Esophagus muscularis mucosa (tissue), 4 donors: ENCODE measurements at regions not wholly inside any gene's neighbourhood (a gene's known extent, or its start where the extent isn't known, plus 50 kb on each side); places are given as distances from the start of the nearest gene placed in this dataset.

ENCODE experiments used
- DNase-seq: peaks from one replicate; pipeline ENCODE4 v3.0.0-alpha.2; 2017; ENCODE audit errors: extremely low spot score
- H3K27ac ChIP-seq, 4 donors: fragments of 200-600 bp; sonication (generic); replicated peaks in 1 of 4; 1 replicate in 3 of 4; 2 replicates in 1 of 4; pipeline ENCODE4 v1.5.1; 2016 to 2019; ENCODE audit warnings: mild to moderate bottlenecking in 1 of 4
- H3K27me3 ChIP-seq, 4 donors: fragments of 200-600 bp; sonication (generic); one replicate each; pipeline versions ENCODE4 v1.5.1 to v1.6.0; 2016 to 2019
- H3K36me3 ChIP-seq, 4 donors: fragments of 200-600 bp; sonication (generic); one replicate each; pipeline ENCODE4 v1.5.1; 2016 to 2019
- H3K4me1 ChIP-seq, 4 donors: fragments of 200-600 bp; sonication (generic); one replicate each; pipeline ENCODE4 v1.5.1; 2016 to 2019
- H3K4me3 ChIP-seq, 4 donors: fragments of 200-600 bp; sonication (generic); 1 replicate in 2 of 4; 2 replicates in 2 of 4; pipeline ENCODE4 v1.5.1; 2016 to 2019; ENCODE audit warnings: mild to moderate bottlenecking in 4 of 4, moderate library complexity in 1 of 4
- H3K9me3 ChIP-seq, 4 donors: fragments of 200-600 bp; sonication (generic); 1 replicate in 3 of 4; 2 replicates in 1 of 4; pipeline ENCODE4 v1.5.1; 2016 to 2019
- CTCF ChIP-seq, 3 experiments: fragments of 200-600 bp in 2 of 3; fragments of 450-650 bp in 1 of 3; sonication (generic) in 2 of 3; IDR thresholded peaks; one replicate each; pipeline ENCODE4 v1.5.1; 2017 to 2019; ENCODE audit warnings: antibody characterized with exemption in 3 of 3, mild to moderate bottlenecking in 2 of 3, moderate library complexity in 1 of 3
- EP300 ChIP-seq: sonication (generic); formaldehyde crosslinking; IDR thresholded peaks from one replicate; pipeline ENCODE4 v1.6.1; 2017; ENCODE audit warnings: antibody characterized with exemption
- POLR2A ChIP-seq: fragments of 450-650 bp; IDR thresholded peaks from one replicate; pipeline ENCODE4 v1.6.1; 2017; ENCODE audit warnings: antibody characterized with exemption, moderate library complexity, mild to moderate bottlenecking, low read depth
- POLR2AphosphoS5 ChIP-seq, 2 donors: sonication (generic); formaldehyde crosslinking; IDR thresholded peaks; one replicate each; pipeline ENCODE4 v1.6.1; 2017; ENCODE audit warnings: antibody characterized with exemption in 2 of 2
- WGBS: methylation state at CpG from one replicate; pipeline ENCODE4 v1.1.5; 2018; 5-methylcytosine and 5-hydroxymethylcytosine counted together
- intact Hi-C: fragments of 100-400 bp; cut with DNase I; formaldehyde crosslinking; loops from one replicate; pipeline ENCODE4 v1.15.1; 2023

- TF ChIP-seq CTCF (IDR thresholded peaks at IDR 0.05), result no peak
- TF ChIP-seq EP300, result no peak
- TF ChIP-seq POLR2AphosphoS5 (IDR thresholded peaks at IDR 0.05), result no peak
- no peak for TF ChIP-seq POLR2A
- H3K27me3 ChIP-seq, result no peaks in the 10 kb centered on the region
- H3K36me3 ChIP-seq, result no peaks in the 10 kb centered on the region
- no peaks in the 10 kb centered on the region for H3K9me3 ChIP-seq
- peak overlapping the region in 3 of 4 donors; percentile 64 for H3K27ac ChIP-seq
- no peak for DNase-seq
- no peak overlapping the region for H3K4me3 ChIP-seq
- 73% methylated on average over 11 of the region's 11 CpGs for WGBS
- H3K4me1 ChIP-seq, result peaks cover 8 to 51% (median 35%) of the 10 kb centered on the region in 4 donors
- intact Hi-C loops, result loop anchor here (5.0 to 10.0 kb wide), 2 partner anchors 171 to 181 kb away; no protein-coding TSS in a partner anchor
Observed at GRCh38 chrX:39905946-39906345, 191.8 kb downstream of the BCOR start.

GRCh38 chrX:39907964-39908661, 189.6 kb downstream of the BCOR start:
- peak overlapping the region; percentile 63 to 72 (median 68) for H3K27ac ChIP-seq
- DNase-seq, result no peak

GRCh38 chrX:39909996-39910395, 187.8 kb downstream of the BCOR start:
- H3K27me3 ChIP-seq, result no peaks in the 10 kb centered on the region
- DNase-seq, result no peak
- intact Hi-C loops, result loop anchor here (5.0 to 10.0 kb wide), 2 partner anchors 175 to 177 kb away; no protein-coding TSS in a partner anchor
- H3K9me3 ChIP-seq, result peaks cover 0 to 5% (median 0%) of the 10 kb centered on the region in 4 donors
- TF ChIP-seq POLR2AphosphoS5 (IDR thresholded peaks at IDR 0.05), result no peak
- no peak for TF ChIP-seq CTCF (IDR thresholded peaks at IDR 0.05)
- no peak for TF ChIP-seq EP300
- TF ChIP-seq POLR2A, result no peak
- H3K4me3 ChIP-seq, result no peak overlapping the region
- H3K36me3 ChIP-seq, result no peaks in the 10 kb centered on the region
- no peak overlapping the region for H3K27ac ChIP-seq
- peaks cover 8 to 38% (median 30%) of the 10 kb centered on the region in 4 donors for H3K4me1 ChIP-seq
- WGBS, result 91% methylated on average over 4 of the region's 5 CpGs

More at GRCh38 chrX:39907964-39908661, 189.6 kb downstream of the BCOR start:
- Histone ChIP-seq H3K4me1 (peaks cover 8 to 51% (median 35%) of the 10 kb centered on the region in 4 donors), H3K27me3 (no peaks in the 10 kb centered on the region), H3K9me3 (no peaks in the 10 kb centered on the region), H3K4me3 (peak overlapping the region in 1 of 4 donors; percentile 27), H3K36me3 (no peaks in the 10 kb centered on the region)
- WGBS, result 49% methylated on average over 12 of the region's 16 CpGs
- intact Hi-C loops, result loop anchor here (5.0 to 10.0 kb wide), 2 partner anchors 173 to 179 kb away; no protein-coding TSS in a partner anchor
- TF ChIP-seq POLR2AphosphoS5 (IDR thresholded peaks at IDR 0.05), result peak in 1 of 2 donors; percentile 56
- no peak for TF ChIP-seq POLR2A

- H3K4me1 ChIP-seq, result peaks cover 3 to 32% (median 24%) of the 10 kb centered on the region in 4 donors
- TF ChIP-seq EP300 (no peak), POLR2A (no peak), POLR2AphosphoS5 (IDR thresholded peaks at IDR 0.05) (no peak), CTCF (IDR thresholded peaks at IDR 0.05) (no peak)
- peaks cover 0 to 5% (median 0%) of the 10 kb centered on the region in 4 donors for H3K9me3 ChIP-seq
- no peaks in the 10 kb centered on the region for H3K36me3 ChIP-seq
- DNase-seq, result no peak
- no peak overlapping the region for H3K27ac ChIP-seq
- 86% methylated on average over 6 of the region's 17 CpGs for WGBS
- intact Hi-C loops, result no loop called here
- no peak overlapping the region for H3K4me3 ChIP-seq
- H3K27me3 ChIP-seq, result no peaks in the 10 kb centered on the region
Observed at GRCh38 chrX:39910651-39911050, 187.1 kb downstream of the BCOR start.

- no peak overlapping the region for H3K27ac ChIP-seq
- TF ChIP-seq EP300, result no peak
- no peak for TF ChIP-seq POLR2AphosphoS5 (IDR thresholded peaks at IDR 0.05)
- TF ChIP-seq CTCF (IDR thresholded peaks at IDR 0.05), result no peak
- TF ChIP-seq POLR2A, result no peak
- intact Hi-C loops, result no loop called here
- H3K36me3 ChIP-seq, result no peaks in the 10 kb centered on the region
- peaks cover 0 to 5% (median 0%) of the 10 kb centered on the region in 4 donors for H3K9me3 ChIP-seq
- DNase-seq, result no peak
- H3K4me3 ChIP-seq, result no peak overlapping the region
- H3K4me1 ChIP-seq, result peaks cover 3 to 24% (median 19%) of the 10 kb centered on the region in 4 donors
- WGBS, result 91% methylated on average over 14 of the region's 14 CpGs
- no peaks in the 10 kb centered on the region for H3K27me3 ChIP-seq
Observed at GRCh38 chrX:39911278-39911897, 186.4 kb downstream of the BCOR start.
